ENCODE measurements at regions not wholly inside any gene's neighbourhood (a gene's known extent, or its start where the extent isn't known, plus 50 kb on each side); places are given as distances from the start of the nearest gene placed in this dataset.

GRCh38 chr15:62637574-62637897, 405.0 kb upstream of the TPM1 start:
- Histone ChIP-seq H3K27me3 (ENCODE audit: control insufficient read depth in 1 of 2, insufficient read depth in 2 of 2, low read length in 2 of 2) (no peaks in the 10 kb centered on the region), H3K9ac (ENCODE audit: low read depth in 1 of 2, low read length in 2 of 2) (no peak overlapping the region), H3K4me1 (ENCODE audit: control insufficient read depth in 1 of 2, insufficient read depth in 2 of 2, low read length in 2 of 2) (peaks cover 16 to 30% of the 10 kb centered on the region in 2 donors), H3K9me3 (ENCODE audit: control insufficient read depth in 1 of 2, low read length in 2 of 2) (no peaks in the 10 kb centered on the region), H3K4me3 (ENCODE audit: low read depth in 1 of 2, low read length in 2 of 2) (no peak overlapping the region), H3K36me3 (ENCODE audit: control insufficient read depth in 1 of 2, insufficient read depth in 2 of 2, low read length in 2 of 2) (no peaks in the 10 kb centered on the region), H3K27ac (ENCODE audit: low read depth, low read length) (no peak overlapping the region)

DNA sequence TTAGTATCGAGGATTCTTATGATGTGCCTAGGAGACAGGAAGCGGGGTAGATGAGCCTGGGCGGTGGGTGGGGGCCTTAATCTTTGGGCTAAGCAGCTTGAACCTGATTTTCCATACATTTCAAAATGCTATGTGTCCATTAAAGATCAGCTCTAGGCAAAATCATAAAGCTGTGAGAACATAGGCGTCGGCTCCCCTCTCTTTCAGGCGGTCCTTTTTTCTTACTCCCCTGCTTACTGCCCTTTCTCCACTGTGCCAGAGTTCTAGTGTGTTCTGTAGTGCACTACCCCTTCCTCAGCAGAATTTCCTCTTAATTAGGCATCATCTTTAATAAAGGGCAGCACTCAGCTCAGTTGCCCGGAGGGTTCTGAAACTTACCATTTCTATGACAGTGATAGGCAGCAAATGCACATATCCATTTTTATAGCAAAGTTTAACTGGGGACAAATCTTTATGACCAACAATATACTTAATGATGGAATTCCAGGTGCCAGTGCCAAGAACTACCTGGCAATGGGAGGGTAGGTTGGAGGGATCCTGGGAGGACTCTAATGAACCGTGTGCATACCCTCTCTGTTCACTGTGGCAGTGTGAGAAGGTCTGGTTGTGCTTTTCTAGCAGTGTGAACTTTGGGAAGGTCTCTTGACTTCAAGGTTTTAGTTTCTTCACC, 404.5 kb upstream of the TPM1 start:
- H3K27me3 ChIP-seq (ENCODE audit: control insufficient read depth in 1 of 2, insufficient read depth in 2 of 2, low read length in 2 of 2), result no peaks in the 10 kb centered on the region
- H3K4me3 ChIP-seq (ENCODE audit: low read depth in 1 of 2, low read length in 2 of 2), result no peak overlapping the region
- H3K36me3 ChIP-seq (ENCODE audit: control insufficient read depth in 1 of 2, insufficient read depth in 2 of 2, low read length in 2 of 2), result no peaks in the 10 kb centered on the region
- no peak overlapping the region for H3K27ac ChIP-seq (ENCODE audit: low read depth, low read length)
- peaks cover 16 to 30% of the 10 kb centered on the region in 2 donors for H3K4me1 ChIP-seq (ENCODE audit: control insufficient read depth in 1 of 2, insufficient read depth in 2 of 2, low read length in 2 of 2)
- no peaks in the 10 kb centered on the region for H3K9me3 ChIP-seq (ENCODE audit: control insufficient read depth in 1 of 2, low read length in 2 of 2)
- H3K9ac ChIP-seq (ENCODE audit: low read depth in 1 of 2, low read length in 2 of 2), result no peak overlapping the region

GRCh38 chr15:62639432-62639831, 403.1 kb upstream of the TPM1 start:
- peaks cover 16 to 30% of the 10 kb centered on the region in 2 donors for H3K4me1 ChIP-seq (ENCODE audit: control insufficient read depth in 1 of 2, insufficient read depth in 2 of 2, low read length in 2 of 2)
- no peaks in the 10 kb centered on the region for H3K9me3 ChIP-seq (ENCODE audit: control insufficient read depth in 1 of 2, low read length in 2 of 2)
- no peaks in the 10 kb centered on the region for H3K27me3 ChIP-seq (ENCODE audit: control insufficient read depth in 1 of 2, insufficient read depth in 2 of 2, low read length in 2 of 2)
- no peak overlapping the region for H3K4me3 ChIP-seq (ENCODE audit: low read depth in 1 of 2, low read length in 2 of 2)
- H3K27ac ChIP-seq (ENCODE audit: low read depth, low read length), result no peak overlapping the region
- H3K36me3 ChIP-seq (ENCODE audit: control insufficient read depth in 1 of 2, insufficient read depth in 2 of 2, low read length in 2 of 2), result no peaks in the 10 kb centered on the region
- H3K9ac ChIP-seq (ENCODE audit: low read depth in 1 of 2, low read length in 2 of 2), result no peak overlapping the region

- H3K9me3 ChIP-seq (ENCODE audit: control insufficient read depth in 1 of 2, low read length in 2 of 2), result no peaks in the 10 kb centered on the region
- H3K4me1 ChIP-seq (ENCODE audit: control insufficient read depth in 1 of 2, insufficient read depth in 2 of 2, low read length in 2 of 2), result peaks cover 16 to 30% of the 10 kb centered on the region in 2 donors
- no peak overlapping the region for H3K27ac ChIP-seq (ENCODE audit: low read depth, low read length)
- no peaks in the 10 kb centered on the region for H3K27me3 ChIP-seq (ENCODE audit: control insufficient read depth in 1 of 2, insufficient read depth in 2 of 2, low read length in 2 of 2)
- no peak overlapping the region for H3K9ac ChIP-seq (ENCODE audit: low read depth in 1 of 2, low read length in 2 of 2)
- H3K36me3 ChIP-seq (ENCODE audit: control insufficient read depth in 1 of 2, insufficient read depth in 2 of 2, low read length in 2 of 2), result no peaks in the 10 kb centered on the region
- no peak overlapping the region for H3K4me3 ChIP-seq (ENCODE audit: low read depth in 1 of 2, low read length in 2 of 2)
These were observed 402.5 kb upstream of the TPM1 start for GRCh38 chr15:62639906-62640605.

DNA sequence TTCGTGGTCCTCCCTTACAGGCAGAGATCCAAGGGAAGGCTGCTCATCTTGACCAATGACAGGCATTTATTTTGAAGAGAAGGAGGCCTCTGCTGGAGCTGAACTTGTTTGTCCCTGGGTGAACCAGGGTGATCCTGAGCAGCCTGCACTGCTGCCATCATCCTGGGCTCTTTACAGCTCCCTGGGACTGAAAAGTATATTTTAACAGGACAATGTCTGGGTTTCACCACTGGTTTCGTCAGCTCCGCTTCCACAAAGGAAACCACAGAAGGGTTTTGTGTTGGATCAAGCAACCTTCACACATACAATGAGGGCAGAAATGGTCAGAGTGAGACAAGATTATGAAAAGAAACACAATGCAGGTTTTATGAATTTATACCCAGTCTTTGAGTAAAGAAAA, 400.7 kb upstream of the TPM1 start:
- H3K4me1 ChIP-seq (ENCODE audit: control insufficient read depth in 1 of 2, insufficient read depth in 2 of 2, low read length in 2 of 2), result peaks cover 8 to 20% of the 10 kb centered on the region in 2 donors
- H3K27ac ChIP-seq (ENCODE audit: low read depth, low read length), result no peak overlapping the region
- H3K27me3 ChIP-seq (ENCODE audit: control insufficient read depth in 1 of 2, insufficient read depth in 2 of 2, low read length in 2 of 2), result no peaks in the 10 kb centered on the region
- no peaks in the 10 kb centered on the region for H3K9me3 ChIP-seq (ENCODE audit: control insufficient read depth in 1 of 2, low read length in 2 of 2)
- no peaks in the 10 kb centered on the region for H3K36me3 ChIP-seq (ENCODE audit: control insufficient read depth in 1 of 2, insufficient read depth in 2 of 2, low read length in 2 of 2)
- H3K4me3 ChIP-seq (ENCODE audit: low read depth in 1 of 2, low read length in 2 of 2), result no peak overlapping the region
- no peak overlapping the region for H3K9ac ChIP-seq (ENCODE audit: low read depth in 1 of 2, low read length in 2 of 2)

- H3K27ac ChIP-seq (ENCODE audit: low read depth, low read length), result no peak overlapping the region
- no peaks in the 10 kb centered on the region for H3K36me3 ChIP-seq (ENCODE audit: control insufficient read depth in 1 of 2, insufficient read depth in 2 of 2, low read length in 2 of 2)
- no peaks in the 10 kb centered on the region for H3K27me3 ChIP-seq (ENCODE audit: control insufficient read depth in 1 of 2, insufficient read depth in 2 of 2, low read length in 2 of 2)
- H3K4me1 ChIP-seq (ENCODE audit: control insufficient read depth in 1 of 2, insufficient read depth in 2 of 2, low read length in 2 of 2), result peaks cover 0 to 8% of the 10 kb centered on the region in 2 donors
- no peaks in the 10 kb centered on the region for H3K9me3 ChIP-seq (ENCODE audit: control insufficient read depth in 1 of 2, low read length in 2 of 2)
- H3K9ac ChIP-seq (ENCODE audit: low read depth in 1 of 2, low read length in 2 of 2), result no peak overlapping the region
- no peak overlapping the region for H3K4me3 ChIP-seq (ENCODE audit: low read depth in 1 of 2, low read length in 2 of 2)
These were observed 399.0 kb upstream of the TPM1 start for GRCh38 chr15:62643572-62643971.

DNA sequence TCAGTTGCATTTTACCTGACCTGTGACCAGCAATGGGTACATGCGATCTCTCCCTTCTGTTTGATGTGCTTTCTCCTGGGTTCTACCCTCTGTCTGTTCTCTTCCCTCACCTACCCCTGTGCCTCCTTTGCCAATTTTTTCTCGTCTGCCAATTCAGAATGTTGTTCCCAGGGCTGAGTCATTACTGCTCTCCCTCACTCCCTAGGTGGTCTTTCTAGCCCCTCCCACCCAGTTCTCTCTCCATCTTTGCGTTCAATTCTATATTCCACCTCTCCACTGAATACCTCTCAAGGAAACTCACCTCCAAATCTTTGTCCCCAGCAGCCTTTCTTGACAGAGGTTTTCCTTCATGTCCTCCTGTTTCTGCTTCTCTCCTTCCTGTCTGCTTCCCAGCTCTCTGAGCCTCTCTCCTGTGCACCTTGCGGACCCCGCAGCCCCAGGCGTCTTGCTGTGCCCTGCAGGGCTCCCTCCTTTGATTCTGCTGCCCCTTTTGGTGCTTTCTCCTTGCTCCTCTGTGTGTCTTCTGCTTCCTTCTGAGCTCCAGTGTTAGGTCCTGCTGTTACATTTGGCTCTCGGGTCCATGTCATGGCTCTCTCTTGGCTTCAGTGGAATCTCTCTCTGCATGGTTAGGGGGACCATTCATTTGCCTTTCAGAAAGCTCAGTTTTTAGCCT, 398.2 kb upstream of the TPM1 start:
- Histone ChIP-seq H3K27ac (ENCODE audit: low read depth, low read length) (no peak overlapping the region), H3K9ac (ENCODE audit: low read depth in 1 of 2, low read length in 2 of 2) (no peak overlapping the region), H3K27me3 (ENCODE audit: control insufficient read depth in 1 of 2, insufficient read depth in 2 of 2, low read length in 2 of 2) (no peaks in the 10 kb centered on the region), H3K9me3 (ENCODE audit: control insufficient read depth in 1 of 2, low read length in 2 of 2) (no peaks in the 10 kb centered on the region), H3K4me1 (ENCODE audit: control insufficient read depth in 1 of 2, insufficient read depth in 2 of 2, low read length in 2 of 2) (peaks cover 0 to 5% of the 10 kb centered on the region in 2 donors), H3K36me3 (ENCODE audit: control insufficient read depth in 1 of 2, insufficient read depth in 2 of 2, low read length in 2 of 2) (no peaks in the 10 kb centered on the region), H3K4me3 (ENCODE audit: low read depth in 1 of 2, low read length in 2 of 2) (no peak overlapping the region)

DNA sequence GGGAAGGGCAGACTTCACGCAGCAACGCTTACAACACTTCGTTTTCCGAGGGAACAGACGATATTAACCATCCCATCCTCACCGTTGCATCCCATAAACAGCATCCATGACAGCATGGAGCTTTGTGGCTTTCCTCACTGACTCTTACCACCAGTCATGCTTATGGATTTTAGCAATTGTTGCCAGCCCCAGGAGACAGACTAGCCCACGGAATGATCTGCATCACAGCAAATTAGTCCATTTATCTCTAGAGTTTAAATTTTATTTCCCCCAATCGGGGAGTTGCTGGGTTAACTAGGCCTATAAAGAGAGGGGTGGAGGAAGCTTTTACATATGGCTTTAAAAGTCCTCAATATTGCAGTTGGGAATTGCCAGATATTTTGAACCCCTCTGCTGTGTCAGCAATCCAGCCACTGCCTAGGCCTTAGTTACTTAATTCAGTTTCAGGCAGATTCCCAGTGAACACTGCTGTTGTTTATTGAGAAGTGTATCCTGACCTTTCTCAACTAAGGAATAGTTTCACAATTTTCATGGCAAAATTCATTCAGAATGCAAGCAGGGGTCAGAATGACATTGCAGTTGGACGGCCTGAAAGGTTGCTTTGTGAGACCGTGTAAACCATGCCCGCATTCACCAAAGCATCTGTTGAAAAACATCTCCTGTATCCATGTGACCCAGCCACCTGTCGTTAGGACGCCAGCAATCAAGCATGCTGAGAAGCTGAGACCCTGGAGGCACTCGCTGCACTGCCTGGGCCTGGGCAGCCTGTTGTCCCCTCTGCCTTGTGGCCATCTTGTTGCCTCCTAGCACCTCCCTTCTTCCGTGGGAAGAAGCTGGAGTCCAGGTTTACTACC, 397.4 kb upstream of the TPM1 start:
- Histone ChIP-seq H3K4me1 (ENCODE audit: control insufficient read depth in 1 of 2, insufficient read depth in 2 of 2, low read length in 2 of 2) (peaks cover 0 to 5% of the 10 kb centered on the region in 2 donors), H3K9me3 (ENCODE audit: control insufficient read depth in 1 of 2, low read length in 2 of 2) (no peaks in the 10 kb centered on the region), H3K9ac (ENCODE audit: low read depth in 1 of 2, low read length in 2 of 2) (no peak overlapping the region), H3K27ac (ENCODE audit: low read depth, low read length) (no peak overlapping the region), H3K27me3 (ENCODE audit: control insufficient read depth in 1 of 2, insufficient read depth in 2 of 2, low read length in 2 of 2) (no peaks in the 10 kb centered on the region), H3K36me3 (ENCODE audit: control insufficient read depth in 1 of 2, insufficient read depth in 2 of 2, low read length in 2 of 2) (peaks cover 0 to 4% of the 10 kb centered on the region in 2 donors), H3K4me3 (ENCODE audit: low read depth in 1 of 2, low read length in 2 of 2) (no peak overlapping the region)

GRCh38 chr15:62647202-62647842, 395.2 kb upstream of the TPM1 start:
- no peak overlapping the region for H3K27ac ChIP-seq (ENCODE audit: low read depth, low read length)
- no peak overlapping the region for H3K4me3 ChIP-seq (ENCODE audit: low read depth in 1 of 2, low read length in 2 of 2)
- H3K4me1 ChIP-seq (ENCODE audit: control insufficient read depth in 1 of 2, insufficient read depth in 2 of 2, low read length in 2 of 2), result peaks cover 0 to 5% of the 10 kb centered on the region in 2 donors
- H3K9ac ChIP-seq (ENCODE audit: low read depth in 1 of 2, low read length in 2 of 2), result no peak overlapping the region
- no peaks in the 10 kb centered on the region for H3K9me3 ChIP-seq (ENCODE audit: control insufficient read depth in 1 of 2, low read length in 2 of 2)
- no peaks in the 10 kb centered on the region for H3K27me3 ChIP-seq (ENCODE audit: control insufficient read depth in 1 of 2, insufficient read depth in 2 of 2, low read length in 2 of 2)
- peaks cover 0 to 5% of the 10 kb centered on the region in 2 donors for H3K36me3 ChIP-seq (ENCODE audit: control insufficient read depth in 1 of 2, insufficient read depth in 2 of 2, low read length in 2 of 2)
